Tibial nerve (tissue), 4 donors: ENCODE measurements at regions not wholly inside any gene's neighbourhood (a gene's known extent, or its start where the extent isn't known, plus 50 kb on each side); places are given as distances from the start of the nearest gene placed in this dataset. TPM values are rescaled to one million over a fixed set of nuclear protein-coding genes. Genes with fewer than 3 reads are reported as not detected.

Experiments
- DNase-seq, 2 donors: peaks; one replicate each; pipeline ENCODE4 v3.0.0-alpha.2; 2019; ENCODE audit warnings: low spot score in 2 of 2
- H3K27ac ChIP-seq, 4 donors: fragments of 200-600 bp; sonication (generic) in 3 of 4; one replicate each; pipeline ENCODE4 v1.5.1; 2017 to 2019; ENCODE audit warnings: mild to moderate bottlenecking in 1 of 4
- H3K27me3 ChIP-seq, 2 donors: fragments of 200-600 bp; sonication (generic) in 1 of 2; one replicate each; pipeline versions ENCODE4 v1.5.1 to v1.6.0; 2017 to 2019
- H3K36me3 ChIP-seq, 3 donors: fragments of 200-600 bp; sonication (generic); one replicate each; pipeline ENCODE4 v1.5.1; 2018 to 2019
- H3K4me1 ChIP-seq, 4 donors: fragments of 200-600 bp; sonication (generic) in 3 of 4; one replicate each; pipeline ENCODE4 v1.5.1; 2017 to 2019
- H3K4me3 ChIP-seq, 4 donors: fragments of 200-600 bp; sonication (generic) in 3 of 4; one replicate each; pipeline ENCODE4 v1.5.1; 2017 to 2019; ENCODE audit warnings: mild to moderate bottlenecking in 1 of 4, moderate library complexity in 1 of 4
- H3K9me3 ChIP-seq, 4 donors: fragments of 200-600 bp; sonication (generic) in 3 of 4; one replicate each; pipeline ENCODE4 v1.5.1; 2017 to 2019
- EP300 ChIP-seq, 2 donors: sonication (generic); formaldehyde crosslinking; IDR thresholded peaks; one replicate each; pipeline ENCODE4 v1.6.1; 2017; ENCODE audit warnings: antibody characterized with exemption in 2 of 2, mild to moderate bottlenecking in 1 of 2
- POLR2A ChIP-seq, 2 donors: fragments of 450-650 bp; IDR thresholded peaks; one replicate each; pipeline ENCODE4 v1.6.1; 2017; ENCODE audit warnings: antibody characterized with exemption in 2 of 2, mild to moderate bottlenecking in 2 of 2, moderate library complexity in 2 of 2
- WGBS, 2 donors: methylation state at CpG; one replicate each; pipeline ENCODE4 v1.1.5; 2018; 5-methylcytosine and 5-hydroxymethylcytosine counted together
- small RNA-seq: library from RNA; depleted of rRNA; stranded (forward); fragments of <200 nt; gene quantifications from one replicate; pipeline ENCODE3, GENCODE V24; 2016
- TF ChIP-seq, protein P1 (sequence below), 5 experiments: fragments of 200-600 bp in 3 of 5; fragments of 450-650 bp in 2 of 5; sonication (generic) in 3 of 5; IDR thresholded peaks; one replicate each; pipeline ENCODE4 v1.5.1; 2016 to 2019; ENCODE audit warnings: antibody characterized with exemption in 5 of 5, mild to moderate bottlenecking in 3 of 5, moderate library complexity in 2 of 5

DNA sequence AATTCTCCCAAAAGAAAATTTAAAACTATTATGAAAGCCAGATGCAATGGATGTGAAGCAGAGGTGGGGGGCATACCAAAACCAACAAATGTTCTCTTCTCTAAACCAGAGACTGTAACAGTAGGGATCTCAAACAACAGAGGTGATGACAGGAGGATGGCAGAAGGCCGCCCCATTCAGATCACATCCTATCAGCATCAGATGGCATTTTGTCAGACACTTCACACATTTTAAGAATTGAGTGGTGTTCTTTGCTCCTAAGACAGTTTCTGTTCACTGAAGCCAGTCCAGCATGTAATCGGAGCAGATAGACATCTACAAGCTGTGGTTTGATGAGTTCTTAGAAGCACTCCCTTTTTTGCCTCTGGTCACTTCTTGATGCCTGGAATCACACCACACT is 59.6 kb upstream of the SRRM4 start:
- TF ChIP-seq, protein P1, sequence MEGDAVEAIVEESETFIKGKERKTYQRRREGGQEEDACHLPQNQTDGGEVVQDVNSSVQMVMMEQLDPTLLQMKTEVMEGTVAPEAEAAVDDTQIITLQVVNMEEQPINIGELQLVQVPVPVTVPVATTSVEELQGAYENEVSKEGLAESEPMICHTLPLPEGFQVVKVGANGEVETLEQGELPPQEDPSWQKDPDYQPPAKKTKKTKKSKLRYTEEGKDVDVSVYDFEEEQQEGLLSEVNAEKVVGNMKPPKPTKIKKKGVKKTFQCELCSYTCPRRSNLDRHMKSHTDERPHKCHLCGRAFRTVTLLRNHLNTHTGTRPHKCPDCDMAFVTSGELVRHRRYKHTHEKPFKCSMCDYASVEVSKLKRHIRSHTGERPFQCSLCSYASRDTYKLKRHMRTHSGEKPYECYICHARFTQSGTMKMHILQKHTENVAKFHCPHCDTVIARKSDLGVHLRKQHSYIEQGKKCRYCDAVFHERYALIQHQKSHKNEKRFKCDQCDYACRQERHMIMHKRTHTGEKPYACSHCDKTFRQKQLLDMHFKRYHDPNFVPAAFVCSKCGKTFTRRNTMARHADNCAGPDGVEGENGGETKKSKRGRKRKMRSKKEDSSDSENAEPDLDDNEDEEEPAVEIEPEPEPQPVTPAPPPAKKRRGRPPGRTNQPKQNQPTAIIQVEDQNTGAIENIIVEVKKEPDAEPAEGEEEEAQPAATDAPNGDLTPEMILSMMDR (IDR thresholded peaks at IDR 0.05), result no peak
- no peak for TF ChIP-seq POLR2A (IDR thresholded peaks at IDR 0.05)
- no peak for TF ChIP-seq EP300 (IDR thresholded peaks at IDR 0.05)
- Histone ChIP-seq H3K36me3 (no peaks in the 10 kb centered on the region), H3K4me1 (peaks cover 0 to 19% (median 4%) of the 10 kb centered on the region in 4 donors), H3K27me3 (no peaks in the 10 kb centered on the region), H3K4me3 (no peak overlapping the region), H3K9me3 (peaks cover 0 to 3% (median 0%) of the 10 kb centered on the region in 4 donors), H3K27ac (no peak overlapping the region)
- DNase-seq, result no peak
- WGBS, 2 donors, result 89 to 92% methylated on average over 2 of the region's 2 CpGs

DNA sequence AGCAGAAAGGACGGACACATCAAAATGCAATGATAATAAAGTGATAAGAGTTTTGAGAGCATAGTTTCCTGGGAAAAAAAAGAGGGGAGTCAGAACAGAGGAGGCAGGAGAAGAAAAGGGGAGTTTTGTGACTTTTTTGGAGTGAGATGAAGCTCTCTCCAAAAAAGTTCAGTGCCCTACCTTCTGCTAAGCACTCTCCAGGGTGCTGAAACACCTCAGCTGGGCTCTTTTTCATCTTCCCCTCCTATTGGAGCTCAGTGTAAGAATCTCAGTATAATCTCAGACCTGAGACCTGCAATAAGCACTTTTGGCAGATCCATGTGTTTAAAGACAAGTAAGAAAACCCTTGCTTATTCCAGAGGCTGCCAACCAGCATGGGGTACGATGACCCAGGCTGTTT is 58.9 kb upstream of the SRRM4 start:
- TF ChIP-seq EP300 (IDR thresholded peaks at IDR 0.05) (no peak), POLR2A (IDR thresholded peaks at IDR 0.05) (no peak)
- TF ChIP-seq, protein P1 (IDR thresholded peaks at IDR 0.05), result no peak
- whole genome bisulfite sequencing, 2 donors, result 33 to 38% methylated on average over 2 of the region's 2 CpGs
- no peaks in the 10 kb centered on the region for H3K27me3 ChIP-seq
- DNase-seq, result no peak
- no peaks in the 10 kb centered on the region for H3K9me3 ChIP-seq
- no peak overlapping the region for H3K4me3 ChIP-seq
- H3K4me1 ChIP-seq, result peaks cover 0 to 19% (median 4%) of the 10 kb centered on the region in 4 donors
- H3K36me3 ChIP-seq, result no peaks in the 10 kb centered on the region
- no peak overlapping the region for H3K27ac ChIP-seq

- TF ChIP-seq, protein P1 (IDR thresholded peaks at IDR 0.05), result no peak
- TF ChIP-seq EP300 (IDR thresholded peaks at IDR 0.05), result peak in 1 of 2 donors; percentile 10
- no peak overlapping the region for H3K4me3 ChIP-seq
- H3K27me3 ChIP-seq, result no peaks in the 10 kb centered on the region
- no peaks in the 10 kb centered on the region for H3K36me3 ChIP-seq
- H3K9me3 ChIP-seq, result no peaks in the 10 kb centered on the region
- H3K4me1 ChIP-seq, result peaks cover 0 to 19% (median 4%) of the 10 kb centered on the region in 4 donors
- no peak for DNase-seq
- WGBS, 2 donors, result 17 to 32% methylated on average over 1 of the region's 1 CpG
- H3K27ac ChIP-seq, result peak overlapping the region in 3 of 4 donors; percentile 55 to 80 (median 63)
These were observed 55.9 kb upstream of the SRRM4 start for GRCh38 chr12:118925407-118925806.

GRCh38 chr12:118925826-118926225 is 55.5 kb upstream of the SRRM4 start:
- peak in 1 of 2 donors; percentile 39 for DNase-seq
- Histone ChIP-seq H3K27me3 (no peaks in the 10 kb centered on the region), H3K4me3 (no peak overlapping the region), H3K36me3 (no peaks in the 10 kb centered on the region), H3K27ac (peak overlapping the region in 3 of 4 donors; percentile 11 to 80 (median 63)), H3K9me3 (no peaks in the 10 kb centered on the region), H3K4me1 (peaks cover 0 to 19% (median 4%) of the 10 kb centered on the region in 4 donors)
- TF ChIP-seq POLR2A (IDR thresholded peaks at IDR 0.05) (no peak), EP300 (IDR thresholded peaks at IDR 0.05) (no peak)
- TF ChIP-seq, protein P1 (IDR thresholded peaks at IDR 0.05), result no peak
- WGBS, 2 donors, result 29 to 45% methylated on average over 3 of the region's 3 CpGs

Small RNA genes in the stretch of these regions (small RNA-seq; reads per million reads assigned to genes)
- gene RF00428, result not detected
- not detected for gene RNA5SP374
